SIG-M5 treated with dmso at 0.1 percent for 504 hours (cell line): ENCODE measurements at regions not wholly inside any gene's neighbourhood (a gene's known extent, or its start where the extent isn't known, plus 50 kb on each side); places are given as distances from the start of the nearest gene placed in this dataset.

Experiments used
- DNase-seq: peaks from one replicate; lab custom pipeline; 2025; ENCODE audit not compliant: unreplicated experiment; lab: John Stamatoyannopoulos, UW

- DNase-seq: no peak
Measured at GRCh38 chr3:83092521-83093221, 1331.2 kb upstream of the GBE1 start.

- DNase-seq: no peak
Measured at GRCh38 chr3:83076041-83076440, 1314.6 kb upstream of the GBE1 start.

GRCh38 chr3:83074485-83074884, 1313.0 kb upstream of the GBE1 start:
- DNase-seq: no peak

- DNase-seq: no peak
Measured at GRCh38 chr3:83065851-83066460, 1304.5 kb upstream of the GBE1 start.

GRCh38 chr3:83063446-83063845, 1302.0 kb upstream of the GBE1 start:
- no peak for DNase-seq

- no peak for DNase-seq
Measured at GRCh38 chr3:83048556-83048955, 1287.1 kb upstream of the GBE1 start.

- no peak for DNase-seq
Measured at GRCh38 chr3:83039422-83039821, 1278.0 kb upstream of the GBE1 start.

GRCh38 chr3:83035704-83036010, 1274.2 kb upstream of the GBE1 start:
- DNase-seq: no peak

- no peak for DNase-seq
Measured at GRCh38 chr3:83034806-83035703, 1273.6 kb upstream of the GBE1 start.

GRCh38 chr3:83033133-83033532, 1271.7 kb upstream of the GBE1 start:
- no peak for DNase-seq

- DNase-seq: no peak
Measured at GRCh38 chr3:83023086-83023485, 1261.6 kb upstream of the GBE1 start.

- DNase-seq: no peak
Measured at GRCh38 chr3:83011481-83011880, 1250.0 kb upstream of the GBE1 start.

GRCh38 chr3:83003917-83004316, 1242.5 kb upstream of the GBE1 start:
- no peak for DNase-seq

GRCh38 chr3:83002869-83003445, 1241.5 kb upstream of the GBE1 start:
- DNase-seq: no peak

GRCh38 chr3:82999777-83000176, 1238.3 kb upstream of the GBE1 start:
- no peak for DNase-seq

GRCh38 chr3:82978368-82978767, 1216.9 kb upstream of the GBE1 start:
- DNase-seq: no peak

GRCh38 chr3:82977871-82978270, 1216.4 kb upstream of the GBE1 start:
- no peak for DNase-seq

- DNase-seq: no peak
Measured at GRCh38 chr3:82973791-82974190, 1212.3 kb upstream of the GBE1 start.

- DNase-seq: no peak
Measured at GRCh38 chr3:82960379-82960778, 1198.9 kb upstream of the GBE1 start.

- DNase-seq: no peak
Measured at GRCh38 chr3:82957696-82958095, 1196.3 kb upstream of the GBE1 start.

GRCh38 chr3:82957079-82957478, 1195.6 kb upstream of the GBE1 start:
- no peak for DNase-seq

- no peak for DNase-seq
Measured at GRCh38 chr3:82954486-82954885, 1193.0 kb upstream of the GBE1 start.
